Activated CD4-positive, alpha-beta T cell treated with anti-CD3 and anti-CD28 coated beads, Interleukin-2, Interleukin-6, amounts not matched to agents 100 ng/mL and 50 ng/mL, durations not matched to agents 16 hours and 8 hours (primary cell): ENCODE measurements at regions not wholly inside any gene's neighbourhood (a gene's known extent, or its start where the extent isn't known, plus 50 kb on each side); places are given as distances from the start of the nearest gene placed in this dataset.

Experiments used
- DNase-seq: peaks from one replicate; pipeline ENCODE4 v3.0.0-alpha.2; 2020

DNA sequence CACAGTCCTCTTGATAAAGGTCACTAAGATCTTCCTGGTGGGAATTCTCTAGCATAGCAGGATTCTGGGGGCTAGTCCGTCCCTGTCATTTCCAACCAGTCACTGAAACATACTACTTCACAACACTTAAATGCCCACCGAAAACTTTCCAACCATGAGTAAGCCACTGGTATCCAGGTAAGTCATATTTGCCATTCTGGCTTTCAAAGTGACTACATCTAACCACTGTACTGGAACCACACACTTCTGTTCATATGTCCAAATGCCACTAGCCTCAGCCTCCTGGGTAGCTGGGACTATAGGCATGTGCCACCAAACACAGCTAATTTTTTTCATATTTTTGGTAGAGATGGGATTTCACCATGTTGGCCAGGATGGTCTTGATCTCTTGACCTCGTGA lies 64.3 kb upstream of the VANGL1 start:
- no peak for DNase-seq

DNA sequence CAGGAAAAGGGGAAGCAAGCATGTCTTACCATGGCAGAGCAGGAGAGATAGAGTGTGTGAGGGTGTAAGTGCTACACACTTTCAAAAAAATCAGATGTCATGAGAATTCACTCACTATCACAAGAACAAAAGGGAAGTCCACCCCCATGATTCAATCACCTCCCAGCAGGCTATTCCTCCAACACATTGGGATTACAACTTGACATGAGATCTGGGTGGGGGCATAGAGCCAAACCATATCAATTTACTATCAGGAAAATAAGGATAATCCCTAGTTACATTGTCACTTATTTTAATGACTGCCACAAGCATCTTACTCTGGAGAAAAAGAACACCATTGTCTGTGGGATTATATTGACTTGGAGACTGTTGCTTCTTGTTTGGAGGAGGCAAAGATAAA lies 66.1 kb upstream of the VANGL1 start:
- no peak for DNase-seq

- no peak for DNase-seq
These were observed 69.1 kb upstream of the VANGL1 start for GRCh38 chr1:115572710-115573109.

GRCh38 chr1:115567431-115567830 lies 74.3 kb upstream of the VANGL1 start:
- DNase-seq: no peak

GRCh38 chr1:115565791-115566190 lies 76.0 kb upstream of the VANGL1 start:
- DNase-seq: no peak

- no peak for DNase-seq
These were observed 76.4 kb upstream of the VANGL1 start for GRCh38 chr1:115565353-115565752.

DNA sequence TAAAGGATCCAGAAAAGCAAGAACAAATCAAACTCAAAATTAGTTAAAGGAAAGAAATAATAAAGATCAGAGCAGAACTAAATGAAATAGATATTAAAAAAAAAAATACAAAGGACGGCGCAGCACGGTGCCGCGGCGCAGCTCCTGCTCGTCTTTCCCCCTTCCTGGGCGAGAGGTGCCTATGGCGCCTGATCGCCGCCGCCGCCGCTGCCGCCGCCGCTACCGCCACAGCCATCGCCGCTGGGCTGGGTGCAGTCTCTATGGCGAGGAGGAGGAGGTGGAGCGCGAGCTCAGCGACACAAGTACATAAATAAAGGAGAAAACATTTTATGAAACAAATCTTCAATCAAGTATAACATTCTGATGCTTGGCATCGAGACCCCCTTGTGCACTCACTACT lies 77.6 kb upstream of the VANGL1 start:
- DNase-seq: no peak

- DNase-seq: no peak
These were observed 81.7 kb upstream of the VANGL1 start for GRCh38 chr1:115560027-115560426.

- DNase-seq: no peak
These were observed 83.5 kb upstream of the VANGL1 start for GRCh38 chr1:115558275-115558674.

DNA sequence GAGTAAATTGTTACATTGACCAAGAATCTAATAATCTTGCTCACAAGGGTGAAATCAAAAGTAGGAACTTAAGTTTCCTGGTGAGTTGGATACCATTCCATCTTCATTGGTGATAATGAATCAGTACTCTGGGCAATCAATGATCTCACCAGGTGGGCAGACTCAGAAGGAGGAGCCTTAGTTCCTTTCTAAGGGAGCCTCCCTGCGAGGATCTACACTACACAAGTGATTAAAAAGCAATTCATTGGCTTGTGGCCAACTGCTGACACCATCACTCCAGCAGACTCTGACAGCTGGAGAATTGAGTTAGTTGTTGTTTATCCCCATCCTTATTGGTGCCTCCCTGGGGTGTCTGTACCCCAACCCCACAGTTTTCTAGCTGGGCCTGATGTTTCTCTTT lies 84.1 kb upstream of the VANGL1 start:
- DNase-seq: no peak

DNA sequence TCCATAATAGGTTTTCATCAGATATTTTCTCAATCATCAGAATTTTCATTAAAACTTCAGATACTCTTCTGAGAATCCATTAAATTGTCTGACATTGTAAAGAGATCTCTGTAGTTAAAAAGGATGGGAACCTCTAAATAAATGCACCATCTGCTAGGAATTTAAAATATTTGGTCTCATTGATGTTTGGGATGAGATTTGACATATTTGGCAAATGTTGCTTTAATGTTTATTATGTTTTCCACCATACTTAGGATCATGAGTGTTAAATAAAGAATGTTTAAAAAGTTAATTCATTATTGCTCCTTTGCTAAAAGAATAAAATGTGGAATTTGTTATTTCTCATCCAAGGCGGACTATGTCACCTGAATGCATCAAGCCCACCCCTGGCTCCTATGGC lies 85.5 kb upstream of the VANGL1 start:
- DNase-seq: no peak

DNA sequence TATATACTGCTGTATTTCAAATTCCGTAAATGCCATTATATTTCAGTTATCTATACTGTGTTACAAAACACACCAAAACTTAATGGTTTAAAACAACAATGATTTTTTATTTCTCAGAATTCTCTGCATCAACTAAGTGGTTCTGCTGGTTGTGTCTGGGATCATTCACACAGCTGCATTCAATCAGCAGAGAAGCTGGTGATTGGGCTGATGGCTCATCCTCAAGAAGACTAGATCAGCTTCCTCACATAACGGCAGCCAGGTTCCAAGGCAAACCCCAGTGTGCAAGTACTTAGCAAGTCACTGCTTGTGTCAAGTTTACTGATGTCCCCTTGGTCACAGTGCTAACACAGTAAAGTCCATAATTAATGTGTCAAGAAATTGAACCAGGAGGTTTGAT lies 86.3 kb upstream of the VANGL1 start:
- no peak for DNase-seq

DNA sequence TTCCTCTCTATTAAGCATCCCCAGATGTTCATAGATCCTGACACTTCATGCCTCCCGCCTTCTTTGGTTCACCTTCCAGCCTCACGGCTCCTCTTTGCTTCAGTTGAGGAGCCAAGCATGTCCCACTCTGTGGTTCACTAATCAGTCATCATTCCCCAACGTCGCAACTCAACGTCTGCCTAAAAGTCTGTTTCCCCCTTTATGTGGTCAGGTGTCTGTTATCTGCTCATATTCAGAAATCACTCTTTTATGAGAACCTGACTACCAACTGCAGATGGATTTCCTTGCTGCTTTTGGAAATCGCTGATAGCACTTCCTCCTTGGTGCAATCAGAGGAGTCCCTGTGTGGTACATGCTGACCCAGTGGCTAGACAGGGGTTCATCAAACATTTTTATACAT lies 94.1 kb upstream of the VANGL1 start:
- no peak for DNase-seq

GRCh38 chr1:115546846-115547245 lies 94.9 kb upstream of the VANGL1 start:
- no peak for DNase-seq

DNA sequence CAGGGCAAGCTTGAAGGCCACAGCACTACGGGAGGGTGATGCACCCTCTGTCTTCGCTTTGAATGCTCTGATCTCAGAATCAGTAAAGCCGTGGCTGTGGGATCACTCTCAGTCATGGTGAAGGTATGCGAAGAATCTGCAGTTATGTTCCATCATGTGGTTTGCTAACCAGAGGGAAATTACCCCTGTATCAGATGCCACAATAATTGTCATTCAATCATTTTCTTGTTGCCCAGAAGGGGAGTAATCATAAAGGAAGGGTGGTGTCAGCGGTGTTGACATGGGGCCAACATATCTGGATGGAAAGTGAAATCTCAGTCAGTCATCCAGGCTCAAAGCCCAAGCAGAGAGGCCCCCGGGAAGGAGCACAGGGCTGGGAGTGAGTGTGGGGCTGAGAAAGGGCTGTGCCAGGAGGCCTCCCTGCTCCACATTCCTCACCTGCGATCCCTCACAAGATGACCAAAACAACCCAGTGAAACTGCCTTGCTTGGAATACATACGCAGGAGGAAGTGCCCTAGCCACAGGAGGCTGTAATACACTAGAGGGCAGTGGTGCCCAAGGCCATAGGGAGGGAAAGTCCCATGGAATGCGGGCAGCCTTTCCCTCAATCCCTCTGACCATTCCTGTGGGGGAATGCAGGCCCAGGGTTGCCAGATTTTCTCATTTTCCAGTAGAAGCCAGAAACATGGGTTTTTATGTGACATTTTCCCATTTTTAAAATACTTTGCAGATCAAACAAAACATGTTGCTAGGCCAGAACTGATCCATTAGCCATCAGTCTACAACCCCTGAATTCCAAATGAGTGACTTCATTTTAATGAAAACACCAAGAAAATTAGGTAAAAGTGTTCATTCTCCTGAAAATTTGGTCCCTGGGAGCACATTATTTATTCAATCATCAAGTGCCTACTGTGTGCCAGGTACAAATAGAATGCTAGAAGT lies 95.7 kb upstream of the VANGL1 start:
- DNase-seq: peak; percentile 2

DNA sequence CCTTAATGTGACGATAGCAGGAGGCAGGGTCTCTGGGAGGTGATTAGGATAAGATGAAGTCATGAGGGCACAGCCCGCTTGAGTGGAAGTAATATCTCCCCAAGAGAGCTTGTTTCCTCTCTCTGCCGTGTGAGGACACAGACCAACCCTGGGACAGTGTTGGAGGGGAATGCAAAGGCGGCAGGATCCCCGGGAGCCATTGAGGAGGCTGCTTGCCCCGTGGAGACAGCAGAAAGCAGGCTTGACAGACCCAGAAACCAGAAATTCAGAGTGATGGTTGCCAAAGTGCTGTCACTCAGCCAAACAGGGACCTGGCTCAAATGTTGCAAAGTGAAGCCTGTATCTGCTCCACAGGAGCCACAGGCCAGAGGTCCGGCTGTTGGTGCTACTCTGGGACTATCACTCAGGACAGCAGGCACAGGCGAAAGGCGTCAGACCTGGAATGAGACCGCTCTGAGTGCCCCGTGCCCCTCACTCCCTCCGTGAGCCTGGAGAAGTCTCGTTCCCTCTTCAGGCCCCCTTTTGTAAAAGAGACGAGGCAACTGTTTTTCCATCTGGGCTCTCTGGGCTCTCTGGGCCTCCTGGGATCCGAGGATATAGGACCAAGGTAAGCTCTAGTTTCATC lies 96.6 kb upstream of the VANGL1 start:
- no peak for DNase-seq

GRCh38 chr1:115544131-115544530 lies 97.6 kb upstream of the VANGL1 start:
- no peak for DNase-seq

GRCh38 chr1:115543247-115543646 lies 98.5 kb upstream of the VANGL1 start:
- no peak for DNase-seq

DNA sequence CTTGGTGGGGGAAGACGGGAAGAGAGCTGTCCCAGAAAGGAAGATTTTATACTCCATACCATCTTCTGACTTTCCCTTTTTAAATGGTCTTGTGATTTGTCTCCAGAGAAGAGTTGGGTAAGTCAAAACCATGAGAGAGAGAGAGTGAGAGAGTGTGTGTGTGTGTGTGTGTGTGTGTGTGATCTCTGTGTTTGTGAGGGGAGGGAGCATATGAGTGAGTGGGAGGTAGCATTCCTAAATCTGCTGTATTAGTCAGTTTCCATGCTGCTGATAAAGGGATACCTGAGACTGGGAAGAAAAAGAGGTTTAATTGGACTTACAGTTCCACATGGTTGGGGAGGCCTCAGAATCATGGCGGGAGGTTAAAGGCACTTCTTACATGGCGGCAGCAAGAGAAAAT lies 102.0 kb upstream of the VANGL1 start:
- DNase-seq: no peak

- DNase-seq: no peak
These were observed 102.7 kb upstream of the VANGL1 start for GRCh38 chr1:115539061-115539460.

DNA sequence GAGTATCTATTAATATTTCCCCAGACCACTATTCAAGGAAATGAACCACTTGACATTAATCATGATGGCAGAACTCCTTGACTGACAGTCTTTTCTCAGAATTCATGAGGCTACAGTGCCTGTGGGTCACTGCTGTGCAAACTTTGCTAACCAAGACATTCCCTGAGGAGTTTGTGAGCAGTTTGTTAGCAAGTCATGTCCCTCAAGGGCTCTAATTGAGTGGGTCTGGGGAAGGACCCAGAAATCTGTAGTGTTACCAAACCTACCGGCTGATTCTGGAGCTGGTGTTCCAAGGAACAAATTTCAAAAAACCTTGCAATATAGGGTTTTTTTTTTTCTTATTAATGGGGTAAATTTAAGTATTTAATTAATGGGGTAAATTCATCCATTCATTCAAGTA lies 103.2 kb upstream of the VANGL1 start:
- no peak for DNase-seq

DNA sequence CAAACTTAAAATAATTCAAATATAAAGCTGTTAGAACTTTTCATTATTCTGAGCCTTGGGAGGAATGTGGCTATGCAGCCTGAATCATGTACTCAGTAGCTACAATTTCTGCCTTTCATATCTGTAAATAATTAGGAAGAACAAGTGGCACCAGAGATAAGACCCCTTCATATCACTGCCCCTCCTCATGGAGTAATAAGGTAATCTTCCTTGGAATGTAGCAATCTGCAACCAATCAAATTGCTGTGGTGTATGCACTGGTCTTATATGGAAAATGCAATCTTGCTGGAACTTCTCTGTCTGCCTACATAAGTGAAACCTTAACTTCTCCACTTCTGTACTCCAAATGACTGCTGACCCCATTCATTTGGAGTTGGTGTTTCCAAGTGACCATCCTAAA lies 104.4 kb upstream of the VANGL1 start:
- DNase-seq: no peak

- no peak for DNase-seq
These were observed 105.4 kb upstream of the VANGL1 start for GRCh38 chr1:115536279-115536816.

GRCh38 chr1:115534106-115534505 lies 107.7 kb upstream of the VANGL1 start:
- DNase-seq: no peak
